DMS114 treated with DMSO at 0.1 percent for 48 hours (cell line): ENCODE measurements at regions not wholly inside any gene's neighbourhood (a gene's known extent, or its start where the extent isn't known, plus 50 kb on each side); places are given as distances from the start of the nearest gene placed in this dataset.

Source experiments
- DNase-seq: peaks from one replicate; lab custom pipeline; 2025; ENCODE audit not compliant: unreplicated experiment; lab: John Stamatoyannopoulos, UW

DNA sequence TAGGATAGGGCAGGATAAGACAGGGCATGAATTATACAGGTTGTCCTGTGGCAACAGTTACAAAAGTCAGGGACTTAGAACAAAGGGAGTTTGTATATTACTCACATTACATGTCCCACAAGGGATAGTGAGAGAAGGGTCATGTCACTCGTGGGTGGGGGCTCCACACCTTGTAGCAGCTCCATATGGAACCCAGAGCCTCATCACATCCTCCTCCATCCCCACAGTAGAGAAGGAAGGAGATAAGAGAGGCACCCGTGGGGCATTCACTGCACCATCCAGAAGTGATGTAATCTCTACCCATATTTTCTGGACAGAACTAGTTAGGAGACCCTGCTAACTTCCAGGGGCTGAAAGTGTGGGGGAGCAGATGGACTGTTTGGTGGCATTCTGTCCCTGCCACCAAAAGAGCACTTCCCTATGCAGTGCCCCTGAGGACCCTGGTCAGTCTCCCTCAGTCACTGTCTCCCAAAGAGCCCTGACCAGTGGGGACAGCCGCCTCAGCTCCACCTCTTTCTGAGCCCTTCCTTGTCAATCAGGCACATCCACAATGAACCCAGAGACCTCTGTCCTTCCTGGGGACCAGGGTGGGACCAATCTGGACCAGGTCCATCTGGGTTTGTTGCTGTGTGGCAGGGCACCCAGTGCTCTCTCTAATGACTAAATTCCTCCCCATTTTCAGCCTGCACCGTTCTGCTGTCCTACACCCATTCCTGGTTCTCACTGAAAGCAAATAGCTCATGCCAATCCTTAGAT is 154.8 kb upstream of the ETV3 start:
- DNase-seq = no peak

DNA sequence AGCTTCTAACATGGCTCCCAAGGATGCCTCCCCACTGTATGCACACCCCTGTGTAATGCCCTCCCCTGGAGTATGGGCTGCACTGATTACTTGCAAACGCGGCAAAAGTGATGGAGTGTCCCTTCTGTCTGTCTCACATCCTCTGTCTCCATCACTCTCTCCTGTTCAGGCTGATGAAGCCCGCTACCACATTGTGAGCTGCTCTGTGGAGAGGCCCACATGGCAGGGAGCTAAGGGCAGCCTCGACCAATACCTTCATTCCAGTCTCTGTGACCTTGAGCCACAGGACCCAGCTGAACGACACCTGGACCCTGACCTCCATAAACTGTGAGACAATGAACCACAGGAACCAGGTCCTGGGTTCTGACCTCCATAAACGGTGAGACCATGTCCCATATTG is 154.1 kb upstream of the ETV3 start:
- DNase-seq = no peak

DNA sequence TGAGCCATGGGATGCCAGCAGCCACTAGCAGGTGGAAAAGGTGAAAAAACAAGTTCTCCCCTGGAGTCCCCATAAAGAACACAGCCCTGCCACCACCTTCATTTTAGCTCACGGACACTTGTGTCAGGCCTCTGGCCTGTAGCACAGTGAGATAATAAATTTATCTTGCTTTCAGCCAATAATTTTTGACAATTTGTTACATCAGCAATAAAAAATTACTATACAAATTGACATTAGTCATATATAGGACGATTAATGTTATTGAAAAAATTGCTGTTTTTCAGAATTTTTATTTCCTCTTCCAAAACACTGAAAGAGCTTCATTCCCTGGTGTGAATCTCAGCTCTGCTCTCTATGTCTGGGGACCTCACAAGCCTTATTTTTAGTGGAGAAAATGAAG is 152.9 kb upstream of the ETV3 start:
- DNase-seq = no peak

DNA sequence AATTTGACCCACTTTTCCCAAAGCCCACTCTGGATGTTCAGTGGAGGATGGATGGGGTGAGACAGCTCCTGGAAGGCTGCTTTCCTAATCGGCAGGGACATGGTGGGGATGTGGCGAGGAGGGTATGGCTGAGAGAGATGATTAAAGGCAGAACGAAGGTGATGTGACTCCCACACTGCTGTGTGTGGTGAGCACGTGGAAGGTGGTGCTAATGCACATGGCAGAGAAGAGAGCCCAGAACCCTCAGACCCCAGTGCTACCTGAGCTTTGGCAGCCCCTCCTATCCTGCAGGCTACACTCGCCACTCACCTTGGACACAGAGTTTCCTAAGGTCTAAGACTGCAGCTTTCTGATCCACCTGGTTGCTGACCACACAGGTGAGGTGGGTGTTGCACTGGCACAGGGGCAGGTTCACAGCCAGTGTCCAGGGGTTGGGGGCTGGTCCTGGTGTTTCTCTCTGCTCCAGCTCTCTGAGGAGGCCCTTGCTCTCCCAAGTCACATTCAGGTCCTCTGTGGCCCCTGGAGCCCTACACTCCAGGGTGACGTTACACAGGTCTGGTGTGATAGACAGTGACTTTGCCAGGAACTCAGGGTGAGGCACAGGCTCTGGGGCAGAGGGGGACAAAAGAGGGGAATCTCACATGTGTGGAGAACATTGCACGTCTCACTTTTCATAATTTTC is 151.4 kb upstream of the ETV3 start:
- no peak for DNase-seq

DNA sequence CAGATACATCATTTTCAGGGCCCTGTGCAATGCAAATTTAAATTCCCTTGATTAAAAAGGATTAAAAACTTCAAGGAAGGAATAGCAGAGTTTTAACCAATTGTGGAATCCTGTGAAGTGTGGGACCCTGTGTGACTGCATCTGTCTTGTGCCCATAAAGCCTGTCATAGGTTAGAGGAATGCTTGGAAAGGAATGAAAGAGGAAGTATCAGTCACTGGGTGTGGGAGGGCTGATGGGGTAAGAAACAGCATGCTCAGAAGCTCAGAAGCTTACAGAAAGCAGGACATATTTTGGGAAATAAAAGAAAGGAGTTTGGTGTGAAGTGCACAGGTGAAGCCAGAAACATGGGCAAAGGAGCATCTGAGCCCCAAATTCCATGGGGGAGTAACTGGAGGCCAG is 150.8 kb upstream of the ETV3 start:
- no peak for DNase-seq

GRCh38 chr1:157288492-157288891 is 150.3 kb upstream of the ETV3 start:
- no peak for DNase-seq

GRCh38 chr1:157288006-157288405 is 149.8 kb upstream of the ETV3 start:
- DNase-seq = no peak

- no peak for DNase-seq
Measured at GRCh38 chr1:157287462-157287861, 149.3 kb upstream of the ETV3 start.

GRCh38 chr1:157286646-157287420 is 148.6 kb upstream of the ETV3 start:
- no peak for DNase-seq

DNA sequence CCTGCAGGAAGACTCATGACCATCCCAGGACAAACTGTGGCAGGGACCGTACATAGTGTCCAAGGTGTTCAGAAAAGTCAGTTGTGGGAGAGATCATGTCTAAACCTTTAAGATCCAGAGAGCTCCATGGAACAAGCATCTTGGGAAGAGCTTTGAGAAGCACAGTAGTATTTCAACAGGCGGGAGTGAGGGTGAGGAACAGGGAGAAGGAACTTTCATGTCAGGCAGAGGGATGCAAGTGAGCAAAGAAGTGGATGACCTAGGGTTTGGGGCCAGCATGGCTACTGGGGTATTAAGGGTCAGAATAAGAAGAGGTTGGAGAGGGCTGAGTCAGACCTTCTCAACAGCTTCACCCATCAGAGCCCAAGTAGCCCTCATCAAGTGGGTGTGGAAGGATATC is 147.9 kb upstream of the ETV3 start:
- DNase-seq = no peak

GRCh38 chr1:157284451-157284850 is 146.3 kb upstream of the ETV3 start:
- no peak for DNase-seq

GRCh38 chr1:157279802-157280140 is 141.6 kb upstream of the ETV3 start:
- no peak for DNase-seq

DNA sequence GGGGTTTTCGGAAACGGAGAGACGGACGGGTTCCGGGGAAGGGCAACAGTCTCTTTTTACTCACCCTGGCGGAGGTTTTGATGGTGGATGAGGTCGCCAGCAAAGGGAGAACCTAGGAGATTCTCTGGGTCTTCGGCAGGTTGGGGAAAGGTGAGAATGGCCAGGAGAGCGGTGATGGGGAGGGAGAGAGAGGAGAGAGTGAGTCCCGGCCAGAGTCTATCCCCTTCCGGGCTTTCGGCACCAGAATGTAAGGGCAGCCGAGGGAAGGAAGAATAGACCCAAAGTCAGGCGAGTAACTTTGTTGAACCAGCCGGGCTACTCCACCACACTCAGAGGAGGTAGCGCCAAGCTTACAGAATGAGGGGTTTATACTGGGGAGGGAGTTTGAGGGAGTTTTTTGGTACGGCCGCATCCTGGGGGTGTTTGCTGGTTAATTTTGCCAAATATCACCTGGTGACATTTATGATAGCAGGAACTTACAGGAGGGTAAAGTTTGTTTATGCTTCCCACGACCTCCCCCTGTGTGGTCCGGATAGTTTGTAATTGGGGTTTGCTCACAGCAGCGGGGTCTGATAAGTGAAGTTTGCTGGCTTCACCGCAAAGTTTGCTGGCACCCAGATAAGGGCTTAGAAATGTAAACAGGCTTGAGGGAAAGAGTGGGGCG is 141.1 kb upstream of the ETV3 start:
- no peak for DNase-seq

DNA sequence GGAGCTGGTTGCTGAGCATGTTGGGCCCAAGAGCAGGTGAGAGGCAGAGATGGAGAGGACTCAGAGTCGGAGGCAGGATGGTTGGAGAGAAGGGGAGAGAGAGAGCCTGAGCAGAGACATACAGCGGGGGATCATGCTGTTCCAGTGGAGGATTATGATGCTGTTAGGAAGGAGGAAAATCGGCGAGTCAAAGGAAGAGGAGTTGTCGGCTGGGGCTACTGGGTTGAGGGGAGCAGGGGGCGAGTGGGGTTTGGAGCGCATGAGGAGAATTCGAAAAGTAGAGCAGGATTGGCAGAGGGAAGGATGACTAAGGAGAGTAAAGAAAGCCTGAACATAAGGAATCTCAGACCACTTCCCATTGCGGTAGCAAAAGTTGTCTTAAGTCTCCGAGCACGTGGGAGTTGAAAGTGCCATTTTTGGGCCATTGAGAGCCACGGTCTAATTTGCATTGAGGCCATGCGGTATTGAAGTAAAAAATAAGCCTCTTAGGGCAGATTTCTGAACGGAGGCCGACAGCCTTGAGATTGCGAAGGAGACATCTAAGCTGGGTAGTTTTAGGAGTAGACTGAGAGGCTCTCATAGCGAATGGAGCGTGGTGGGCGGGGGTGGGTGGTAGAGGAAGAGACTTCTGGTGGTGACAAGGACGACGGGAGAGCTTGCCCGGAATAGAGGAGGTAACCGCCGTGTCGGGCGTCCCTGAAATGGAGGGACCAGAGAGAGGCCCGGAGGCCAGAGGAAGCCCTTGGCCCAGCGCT is 140.4 kb upstream of the ETV3 start:
- DNase-seq = no peak

- no peak for DNase-seq
Measured at GRCh38 chr1:157277913-157278312, 139.7 kb upstream of the ETV3 start.

DNA sequence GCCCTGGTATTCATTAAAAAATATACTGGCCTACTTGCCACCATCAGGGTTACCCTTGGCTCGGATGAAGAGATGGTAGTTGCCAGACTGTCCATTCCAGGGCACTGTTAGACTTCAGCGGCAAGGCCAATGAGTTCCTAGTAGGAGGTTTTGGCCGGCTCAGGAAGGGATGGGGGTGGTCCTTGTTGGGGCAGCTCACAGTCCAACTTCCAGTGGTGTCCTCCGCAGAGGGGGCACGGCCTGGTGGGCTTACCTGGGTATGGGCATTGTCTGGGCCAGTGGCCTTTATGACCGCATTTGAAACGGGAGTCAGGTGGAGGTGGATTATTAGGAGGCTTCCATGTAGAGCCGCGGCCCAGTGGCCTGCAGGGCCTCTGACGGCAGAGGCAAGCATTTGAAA is 139.1 kb upstream of the ETV3 start:
- no peak for DNase-seq

DNA sequence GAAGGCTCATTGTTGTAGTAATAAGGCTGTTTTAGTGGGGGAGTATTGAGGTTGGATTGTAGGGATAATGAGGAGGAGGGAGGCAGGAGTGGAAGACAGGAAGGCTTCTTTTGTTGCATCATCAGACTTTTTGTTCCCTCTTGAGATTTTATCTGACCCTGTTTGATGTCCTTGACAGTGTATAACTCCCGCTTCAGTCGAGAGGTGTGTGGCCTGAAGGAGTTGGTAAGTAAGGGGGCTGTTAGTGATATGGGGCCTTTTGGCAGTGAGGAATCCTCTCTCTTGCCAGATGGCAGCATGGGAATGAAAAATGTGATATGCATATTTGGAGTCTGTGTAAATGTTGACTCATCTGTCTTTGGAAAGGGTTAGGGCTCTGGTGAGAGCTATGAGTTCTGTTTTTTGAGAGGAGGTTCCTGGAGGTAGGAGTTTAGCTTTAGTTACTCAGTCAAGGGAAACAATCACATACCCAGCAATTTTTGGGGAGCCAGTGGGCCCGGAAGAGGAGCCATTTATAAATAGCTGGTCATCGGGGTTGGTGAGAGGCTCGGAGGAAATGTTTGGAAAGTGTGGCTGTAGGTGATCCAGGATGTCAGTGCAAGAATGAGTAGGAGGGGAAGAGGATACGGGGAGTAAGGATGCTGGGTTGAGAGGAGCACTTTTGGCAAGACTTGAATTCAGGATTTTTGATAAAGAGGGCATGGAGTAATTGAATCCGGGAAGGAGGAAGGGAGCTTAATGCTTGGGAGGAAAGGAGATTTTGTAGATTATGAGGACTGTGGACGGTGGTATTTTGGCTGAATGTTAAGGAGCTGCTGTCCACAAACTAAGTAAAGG is 136.7 kb upstream of the ETV3 start:
- DNase-seq = no peak

DNA sequence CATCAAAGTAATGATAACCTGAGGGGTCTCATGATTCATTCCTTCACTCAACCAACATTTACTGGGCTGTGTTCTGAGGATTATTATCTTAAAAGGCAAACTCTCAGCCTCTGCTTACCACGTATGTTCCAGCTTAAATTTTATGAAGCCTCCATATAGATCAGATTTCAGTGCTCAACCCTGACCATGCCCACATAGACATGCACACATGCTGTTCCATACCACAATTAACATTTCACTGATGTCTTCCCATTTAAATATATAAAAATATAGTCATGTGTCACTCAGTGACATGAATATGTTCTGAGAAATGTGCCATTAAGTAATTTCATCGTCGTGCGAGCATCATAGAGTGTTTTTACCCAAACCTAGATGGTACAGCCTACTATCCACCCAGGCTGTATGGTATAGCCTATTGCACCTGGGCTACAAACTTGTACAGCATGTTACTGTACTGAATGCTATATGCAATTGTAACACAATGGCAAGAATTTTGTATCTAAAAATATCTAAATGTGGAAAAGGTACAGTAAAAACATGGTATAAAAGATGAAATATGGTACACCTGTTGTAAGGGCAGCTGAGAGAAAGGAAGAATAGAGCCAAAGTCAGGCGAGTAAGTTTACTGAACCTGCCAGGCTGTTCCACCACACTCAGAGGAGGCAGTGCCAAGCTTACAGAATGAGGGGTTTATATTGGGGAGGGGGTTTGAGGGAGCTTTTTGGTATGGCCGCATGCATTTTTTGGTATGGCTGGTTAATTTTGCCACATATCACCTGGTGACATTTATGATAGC is 134.7 kb upstream of the ETV3 start:
- no peak for DNase-seq

GRCh38 chr1:157272264-157272663 is 134.1 kb upstream of the ETV3 start:
- no peak for DNase-seq
